ENCODE measurements at regions not wholly inside any gene's neighbourhood (a gene's known extent, or its start where the extent isn't known, plus 50 kb on each side); places are given as distances from the start of the nearest gene placed in this dataset.

GRCh38 chr16:6170022-6170421 is 1072.4 kb upstream of the EEF2KMT start:
- ChIA-PET CTCF (no interaction called here), POLR2A (no interaction called here)
- no peak for DNase-seq (ENCODE audit: extremely low spot score)
- TF ChIP-seq SP1 (IDR thresholded peaks at IDR 0.05), result no peak
- no peak for TF ChIP-seq ARNT (IDR thresholded peaks at IDR 0.05)
- TF ChIP-seq FOXM1 (IDR thresholded peaks at IDR 0.05; ENCODE audit: borderline replicate concordance), result no peak
- TF ChIP-seq FOXK2 (IDR thresholded peaks at IDR 0.05), result no peak
- no peak for TF ChIP-seq LEF1 (IDR thresholded peaks at IDR 0.05; ENCODE audit: borderline replicate concordance)
- TF ChIP-seq CTBP1 (IDR thresholded peaks at IDR 0.05; ENCODE audit: borderline replicate concordance), result no peak
- TF ChIP-seq TARDBP (IDR thresholded peaks at IDR 0.05), result no peak
- no peak for TF ChIP-seq BHLHE40 (IDR thresholded peaks at IDR 0.05; ENCODE audit: borderline replicate concordance)
- no peak for TF ChIP-seq HDGF (IDR thresholded peaks at IDR 0.05; ENCODE audit: borderline replicate concordance)
- TF ChIP-seq PKNOX1 (IDR thresholded peaks at IDR 0.05), result no peak
- TF ChIP-seq ZNF384 (IDR thresholded peaks at IDR 0.05), result no peak
- TF ChIP-seq L3MBTL2 (conservative IDR thresholded peaks at IDR 0.05), result no peak
- no peak for TF ChIP-seq NFRKB (IDR thresholded peaks at IDR 0.05)
- TF ChIP-seq FOXA1 (IDR thresholded peaks at IDR 0.05), result no peak
- no peak for TF ChIP-seq ELF4 (IDR thresholded peaks at IDR 0.05)
- TF ChIP-seq SUZ12 (IDR thresholded peaks at IDR 0.05), result no peak

- CTCF ChIA-PET, result no interaction called here
- DNase-seq (ENCODE audit: extremely low spot score), result no peak
- TF ChIP-seq ARNT (IDR thresholded peaks at IDR 0.05) (no peak), FOXK2 (IDR thresholded peaks at IDR 0.05) (no peak), FOXA1 (IDR thresholded peaks at IDR 0.05) (no peak), SP1 (IDR thresholded peaks at IDR 0.05) (no peak), BHLHE40 (IDR thresholded peaks at IDR 0.05; ENCODE audit: borderline replicate concordance) (no peak), L3MBTL2 (conservative IDR thresholded peaks at IDR 0.05) (no peak), LEF1 (IDR thresholded peaks at IDR 0.05; ENCODE audit: borderline replicate concordance) (no peak), TARDBP (IDR thresholded peaks at IDR 0.05) (no peak), FOXM1 (IDR thresholded peaks at IDR 0.05; ENCODE audit: borderline replicate concordance) (no peak), PKNOX1 (IDR thresholded peaks at IDR 0.05) (no peak)
- POLR2A ChIA-PET, result no interaction called here
Measured at GRCh38 chr16:6165330-6165979, 1067.9 kb upstream of the EEF2KMT start.

GRCh38 chr16:6160871-6161270 is 1063.3 kb upstream of the EEF2KMT start:
- DNase-seq (ENCODE audit: extremely low spot score), result no peak
- ChIA-PET CTCF (no interaction called here), POLR2A (no interaction called here)
- TF ChIP-seq ZNF384 (IDR thresholded peaks at IDR 0.05) (no peak), SUZ12 (IDR thresholded peaks at IDR 0.05) (no peak), FOXM1 (IDR thresholded peaks at IDR 0.05; ENCODE audit: borderline replicate concordance) (no peak), SP1 (IDR thresholded peaks at IDR 0.05) (no peak), NFRKB (IDR thresholded peaks at IDR 0.05) (no peak)

- no peak for DNase-seq (ENCODE audit: extremely low spot score)
- ChIA-PET POLR2A (no interaction called here), CTCF (no interaction called here)
- TF ChIP-seq BHLHE40 (IDR thresholded peaks at IDR 0.05; ENCODE audit: borderline replicate concordance) (no peak), CTBP1 (IDR thresholded peaks at IDR 0.05; ENCODE audit: borderline replicate concordance) (no peak), FOXA1 (IDR thresholded peaks at IDR 0.05) (no peak), ARNT (IDR thresholded peaks at IDR 0.05) (no peak), FOXK2 (IDR thresholded peaks at IDR 0.05) (no peak), TARDBP (IDR thresholded peaks at IDR 0.05) (no peak), SUZ12 (IDR thresholded peaks at IDR 0.05) (no peak), L3MBTL2 (conservative IDR thresholded peaks at IDR 0.05) (no peak), ELF4 (IDR thresholded peaks at IDR 0.05) (no peak), PKNOX1 (IDR thresholded peaks at IDR 0.05) (no peak), FOXM1 (IDR thresholded peaks at IDR 0.05; ENCODE audit: borderline replicate concordance) (no peak), ZNF384 (IDR thresholded peaks at IDR 0.05) (no peak), NFRKB (IDR thresholded peaks at IDR 0.05) (no peak), SP1 (IDR thresholded peaks at IDR 0.05) (no peak), LEF1 (IDR thresholded peaks at IDR 0.05; ENCODE audit: borderline replicate concordance) (no peak), HDGF (IDR thresholded peaks at IDR 0.05; ENCODE audit: borderline replicate concordance) (no peak)
Measured at GRCh38 chr16:6160303-6160702, 1062.7 kb upstream of the EEF2KMT start.

- POLR2A ChIA-PET, result no interaction called here
- CTCF ChIA-PET, result no interaction called here
- no peak for DNase-seq (ENCODE audit: extremely low spot score)
- TF ChIP-seq LEF1 (IDR thresholded peaks at IDR 0.05; ENCODE audit: borderline replicate concordance) (no peak), FOXM1 (IDR thresholded peaks at IDR 0.05; ENCODE audit: borderline replicate concordance) (no peak), CTBP1 (IDR thresholded peaks at IDR 0.05; ENCODE audit: borderline replicate concordance) (no peak), ARNT (IDR thresholded peaks at IDR 0.05) (no peak), BHLHE40 (IDR thresholded peaks at IDR 0.05; ENCODE audit: borderline replicate concordance) (no peak), HDGF (IDR thresholded peaks at IDR 0.05; ENCODE audit: borderline replicate concordance) (no peak), L3MBTL2 (conservative IDR thresholded peaks at IDR 0.05) (no peak), FOXK2 (IDR thresholded peaks at IDR 0.05) (no peak), SUZ12 (IDR thresholded peaks at IDR 0.05) (no peak), ZNF384 (IDR thresholded peaks at IDR 0.05) (no peak), PKNOX1 (IDR thresholded peaks at IDR 0.05) (no peak), NFRKB (IDR thresholded peaks at IDR 0.05) (no peak), ELF4 (IDR thresholded peaks at IDR 0.05) (no peak), FOXA1 (IDR thresholded peaks at IDR 0.05) (no peak), TARDBP (IDR thresholded peaks at IDR 0.05) (no peak), SP1 (IDR thresholded peaks at IDR 0.05) (no peak)
Measured at GRCh38 chr16:6157806-6158205, 1060.2 kb upstream of the EEF2KMT start.
